GM12878 (cell line): ENCODE measurements at regions not wholly inside any gene's neighbourhood (a gene's known extent, or its start where the extent isn't known, plus 50 kb on each side); places are given as distances from the start of the nearest gene placed in this dataset.

ENCODE experiments used
- ATAC-seq: fragments of 200-7000 bp; cut with Tn5 transposase; 3 replicates; pipeline ENCODE4 v1.9.1; 2020; ENCODE audit warnings: mild to moderate bottlenecking, moderate library complexity
- BruUV-seq: library from RNA; stranded (reverse); fragments of 400-500 nt; replicated peaks from 2 replicates; lab custom pipeline; 2021; lab: Mats Ljungman, UMichigan
- CTCF ChIA-PET: fragments of 300-600 bp; sonication (Branson Sonifier 250); formaldehyde crosslinking; extraction: SDS; loops from one replicate; lab custom pipeline; 2021; ENCODE audit warnings: inconsistent platforms; lab: Yijun Ruan, JAX
- POLR2A ChIA-PET: fragments of 350-600 bp; formaldehyde crosslinking; extraction: SDS; loops from one replicate; lab custom pipeline; 2021; ENCODE audit warnings: inconsistent platforms; lab: Charles Lee
- RAD21 ChIA-PET: fragments of 300-600 bp; sonication (Branson Sonifier 250); formaldehyde crosslinking; loops from one replicate; lab custom pipeline; 2023; ENCODE audit warnings: antibody characterized with exemption; ENCODE audit not compliant: unreplicated experiment; lab: Charles Lee
- SMC1A ChIA-PET: fragments of 300-600 bp; sonication (Branson Sonifier 250); formaldehyde crosslinking; loops from one replicate; lab custom pipeline; 2023; ENCODE audit not compliant: unreplicated experiment, uncharacterized antibody; lab: Charles Lee
- DNase-seq: peaks from one replicate; pipeline ENCODE4 v3.0.0-alpha.2; 2011; ENCODE audit warnings: low read depth, low spot score
- FAIRE-seq: peaks from 3 replicates; lab custom pipeline; 2011; peaks lifted over from hg19 to GRCh38; lab: Jason Lieb, UNC
- H2AFZ ChIP-seq: 2 replicates; pipeline ENCODE4 v1.6.0; 2011; ENCODE audit warnings: low read depth, low read length, control low read depth; ENCODE audit not compliant: control insufficient read depth
- H3K27ac ChIP-seq: 2 replicates; pipeline ENCODE4 v1.5.1; 2011; ENCODE audit warnings: control low read depth; ENCODE audit not compliant: control insufficient read depth, insufficient read depth
- H3K27me3 ChIP-seq, 2 experiments: replicated peaks in 1 of 2; 2 replicates each; pipeline versions ENCODE4 v1.6.0 to v1.6.1; 2011; ENCODE audit warnings: low read length in 1 of 2; ENCODE audit not compliant: control insufficient read depth in 2 of 2, insufficient read depth in 2 of 2
- H3K36me3 ChIP-seq, 2 experiments: 2 replicates each; pipeline ENCODE4 v1.5.1; 2011; ENCODE audit warnings: low read length in 1 of 2; ENCODE audit not compliant: control insufficient read depth in 2 of 2, insufficient read depth in 2 of 2
- H3K4me1 ChIP-seq: 2 replicates; pipeline ENCODE4 v1.6.1; 2011; ENCODE audit warnings: mild to moderate bottlenecking, low read length, moderate library complexity, mixed read lengths; ENCODE audit not compliant: control insufficient read depth, insufficient read depth
- H3K4me2 ChIP-seq: 2 replicates; pipeline ENCODE4 v1.6.0; 2011; ENCODE audit warnings: control low read depth; ENCODE audit not compliant: control insufficient read depth, insufficient read depth
- H3K4me3 ChIP-seq: fragments of 200-600 bp; sonication (generic); 2 replicates; pipeline ENCODE4 v1.5.1; 2016
- H3K79me2 ChIP-seq: 2 replicates; pipeline ENCODE4 v1.6.0; 2011; ENCODE audit warnings: low read length; ENCODE audit not compliant: control insufficient read depth, insufficient read depth
- H3K9ac ChIP-seq: 2 replicates; pipeline ENCODE4 v1.8.0; 2011; ENCODE audit warnings: low read length, control low read depth, mixed read lengths; ENCODE audit not compliant: control insufficient read depth, insufficient read depth
- H3K9me3 ChIP-seq: replicated peaks from 3 replicates; pipeline ENCODE4 v1.5.1; 2011; ENCODE audit warnings: mild to moderate bottlenecking, low read length; ENCODE audit not compliant: control insufficient read depth, insufficient read depth
- H4K20me1 ChIP-seq: 2 replicates; pipeline ENCODE4 v1.6.0; 2011; ENCODE audit not compliant: control insufficient read depth, insufficient read depth
- ATF7 ChIP-seq: fragments of 450-650 bp; IDR thresholded peaks from 2 replicates; pipeline ENCODE4 v1.6.1; 2016; ENCODE audit warnings: low read depth, mild to moderate bottlenecking
- CHD2 ChIP-seq: IDR thresholded peaks from 2 replicates; pipeline ENCODE4 v1.6.1; 2011; ENCODE audit warnings: low read depth, low read length, improper control_type of control experiment, borderline replicate concordance
- CREM ChIP-seq: IDR thresholded peaks from 2 replicates; pipeline ENCODE4 v1.6.1; 2014; ENCODE audit warnings: antibody characterized with exemption, low read depth
- DPF2 ChIP-seq: fragments of 450-650 bp; IDR thresholded peaks from 2 replicates; pipeline ENCODE4 v1.6.1; 2017; ENCODE audit warnings: mild to moderate bottlenecking
- NBN ChIP-seq: fragments of 450-650 bp; IDR thresholded peaks from 2 replicates; pipeline ENCODE4 v1.6.1; 2016
- NFYB ChIP-seq: IDR thresholded peaks from 2 replicates; pipeline ENCODE4 v1.6.1; 2011; ENCODE audit warnings: low read depth, mild to moderate bottlenecking, low read length, improper control_type of control experiment, moderate library complexity; ENCODE audit not compliant: insufficient read depth
- PRDM15 ChIP-seq: fragments of 450-650 bp; formaldehyde crosslinking; IDR thresholded peaks from 2 replicates; pipeline ENCODE4 v1.4.0; 2020; ENCODE audit warnings: mild to moderate bottlenecking, moderate library complexity
- STAT3 ChIP-seq: IDR thresholded peaks from 2 replicates; pipeline ENCODE4 v1.6.1; 2011; ENCODE audit warnings: low read depth, low read length, improper control_type of control experiment
- TAF1 ChIP-seq: IDR thresholded peaks from 2 replicates; pipeline ENCODE4 v1.6.1; 2011; ENCODE audit warnings: mild to moderate bottlenecking, low read depth, low read length, borderline replicate concordance
- TCF7 ChIP-seq: IDR thresholded peaks from 2 replicates; pipeline ENCODE4 v1.6.1; 2014; ENCODE audit warnings: antibody characterized with exemption, borderline replicate concordance
- WGBS: methylation state at CpG from one replicate; pipeline ENCODE4 v1.1.6; 2016; ENCODE audit warnings: low lambda C conversion rate; ENCODE audit not compliant: insufficient replicate concordance, insufficient coverage; ENCODE audit errors: missing lambda C conversion rate; 5-methylcytosine and 5-hydroxymethylcytosine counted together
- in situ Hi-C: fragments of 300-500 bp; cut with MboI; formaldehyde crosslinking; loops from 9 replicates; pipeline ENCODE4 v1.14.3; 2018; ENCODE audit warnings: mixed read lengths
- intact Hi-C: fragments of 100-400 bp; cut with micrococcal nuclease; formaldehyde crosslinking; loops from one replicate; pipeline ENCODE4 v1.14.2; 2022; ENCODE audit not compliant: unreplicated experiment
- TF ChIP-seq, protein P1 (sequence below), 3 experiments: IDR thresholded peaks in 2 of 3; conservative IDR thresholded peaks in 1 of 3; 2 replicates each; pipeline ENCODE4 v1.5.1; 2011; ENCODE audit warnings: low read depth in 3 of 3, low read length in 3 of 3, mild to moderate bottlenecking in 3 of 3, control low read depth in 2 of 3, moderate library complexity in 2 of 3, inconsistent platforms in 1 of 3, mixed read lengths in 1 of 3; ENCODE audit not compliant: control insufficient read depth in 2 of 3, insufficient read depth in 1 of 3; ENCODE audit errors: extremely low read depth in 1 of 3
- TF ChIP-seq, protein P2 (sequence below): IDR thresholded peaks from 2 replicates; pipeline ENCODE4 v1.6.1; 2012; ENCODE audit warnings: low read depth, low read length, improper control_type of control experiment

- BruUV-seq: no TSS peak
- POLR2A ChIA-PET: no interaction called here
- Histone ChIP-seq H2AFZ (no peak overlapping the region), H3K9ac (no peak overlapping the region), H3K9me3 (no peaks in the 10 kb centered on the region), H3K36me3 (no peaks in the 10 kb centered on the region), H3K4me1 (no peaks in the 10 kb centered on the region), H3K27ac (no peak overlapping the region), H3K79me2 (no peaks in the 10 kb centered on the region), H3K27me3 (peaks cover 0 to 2% of the 10 kb centered on the region in 2 experiments; a peak in 2 of 4 replicates), H3K4me2 (no peak overlapping the region), H4K20me1 (no peaks in the 10 kb centered on the region), H3K4me3 (no peak overlapping the region)
- CTCF ChIA-PET: no interaction called here
- 6% methylated on average over 2 of the region's 2 CpGs for WGBS
- in situ Hi-C loops: no loop called here
- no peak for DNase-seq
- SMC1A ChIA-PET: no interaction called here
- TF ChIP-seq, protein P1, sequence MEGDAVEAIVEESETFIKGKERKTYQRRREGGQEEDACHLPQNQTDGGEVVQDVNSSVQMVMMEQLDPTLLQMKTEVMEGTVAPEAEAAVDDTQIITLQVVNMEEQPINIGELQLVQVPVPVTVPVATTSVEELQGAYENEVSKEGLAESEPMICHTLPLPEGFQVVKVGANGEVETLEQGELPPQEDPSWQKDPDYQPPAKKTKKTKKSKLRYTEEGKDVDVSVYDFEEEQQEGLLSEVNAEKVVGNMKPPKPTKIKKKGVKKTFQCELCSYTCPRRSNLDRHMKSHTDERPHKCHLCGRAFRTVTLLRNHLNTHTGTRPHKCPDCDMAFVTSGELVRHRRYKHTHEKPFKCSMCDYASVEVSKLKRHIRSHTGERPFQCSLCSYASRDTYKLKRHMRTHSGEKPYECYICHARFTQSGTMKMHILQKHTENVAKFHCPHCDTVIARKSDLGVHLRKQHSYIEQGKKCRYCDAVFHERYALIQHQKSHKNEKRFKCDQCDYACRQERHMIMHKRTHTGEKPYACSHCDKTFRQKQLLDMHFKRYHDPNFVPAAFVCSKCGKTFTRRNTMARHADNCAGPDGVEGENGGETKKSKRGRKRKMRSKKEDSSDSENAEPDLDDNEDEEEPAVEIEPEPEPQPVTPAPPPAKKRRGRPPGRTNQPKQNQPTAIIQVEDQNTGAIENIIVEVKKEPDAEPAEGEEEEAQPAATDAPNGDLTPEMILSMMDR (IDR thresholded peaks at IDR 0.05 in 2 of 3, conservative IDR thresholded peaks at IDR 0.05 in 1 of 3; ENCODE audit: control insufficient read depth in 2 of 3, extremely low read depth in 1 of 3, insufficient read depth in 1 of 3, low read depth in 3 of 3, low read length in 3 of 3): no peak
- no peak for TF ChIP-seq ATF7
- TF ChIP-seq, protein P2, sequence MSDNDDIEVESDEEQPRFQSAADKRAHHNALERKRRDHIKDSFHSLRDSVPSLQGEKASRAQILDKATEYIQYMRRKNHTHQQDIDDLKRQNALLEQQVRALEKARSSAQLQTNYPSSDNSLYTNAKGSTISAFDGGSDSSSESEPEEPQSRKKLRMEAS: no peak
- TF ChIP-seq CREM: no peak
- TF ChIP-seq PRDM15: no peak
- no peak for TF ChIP-seq CHD2
- no peak for TF ChIP-seq TAF1
- no peak for TF ChIP-seq STAT3
- TF ChIP-seq NFYB: no peak
- TF ChIP-seq TCF7: no peak
- no peak for TF ChIP-seq DPF2
- no peak for TF ChIP-seq NBN
- FAIRE-seq: no peak
- RAD21 ChIA-PET: no interaction called here
- ATAC-seq: no peak
- intact Hi-C loops: no loop called here
Measured at GRCh38 chr3:124132813-124133212, 140.9 kb upstream of the ROPN1 start.
